ENCODE measurements at regions not wholly inside any gene's neighbourhood (a gene's known extent, or its start where the extent isn't known, plus 50 kb on each side); places are given as distances from the start of the nearest gene placed in this dataset.

DNA sequence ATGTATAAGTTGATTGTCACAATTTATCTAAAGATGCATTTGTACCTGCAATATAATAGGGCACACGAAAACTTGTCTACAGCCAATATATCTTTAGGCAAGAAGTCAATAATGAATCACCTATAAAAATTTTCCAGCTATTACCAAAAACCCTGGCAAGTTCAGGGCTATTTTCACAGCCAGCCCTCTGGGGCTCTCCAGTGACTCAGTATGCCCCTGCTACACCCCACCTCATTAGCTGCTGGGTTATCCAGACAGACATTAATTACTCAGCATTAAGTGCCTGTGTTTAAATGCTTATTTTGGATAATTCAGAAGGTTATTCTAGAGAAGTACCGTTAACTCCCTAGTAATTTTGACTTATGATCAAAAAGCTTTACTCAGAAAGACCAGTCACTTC lies 220.2 kb downstream of the TBX15 start:
- no peak overlapping the region for H3K9ac ChIP-seq (ENCODE audit: low read depth, low read length)
- H2BK120ac ChIP-seq (ENCODE audit: low read depth, low read length): no peak overlapping the region
- ChIA-PET CTCF (interaction anchor here (0.7 kb wide), 1 partner anchor 13 kb away, joined by 4 read pairs; no protein-coding TSS in a partner anchor), POLR2A (ENCODE audit: unreplicated experiment) (no interaction called here)
- H2AK5ac ChIP-seq (ENCODE audit: low read depth, low read length): no peak overlapping the region
- BruUV-seq (replicated peaks): no TSS peak
- H3K36me3 ChIP-seq (ENCODE audit: control insufficient read depth, insufficient read depth, low read length): no peaks in the 10 kb centered on the region
- no CpG with 5 or more reads among the region's 2 CpGs for WGBS, 2 experiments (ENCODE audit: extremely low coverage in 2 of 2, insufficient read length in 1 of 2)
- no peaks in the 10 kb centered on the region for H4K20me1 ChIP-seq (ENCODE audit: insufficient read depth, low read length)
- TF ChIP-seq POLR2A (IDR thresholded peaks at IDR 0.05; ENCODE audit: low read depth, low read length) (no peak), RFX5 (IDR thresholded peaks at IDR 0.05; ENCODE audit: low read depth, low read length) (no peak), MAFK (IDR thresholded peaks at IDR 0.05; ENCODE audit: low read depth, low read length) (no peak), RAD21 (IDR thresholded peaks at IDR 0.05; ENCODE audit: low read length) (no peak), SMC3 (IDR thresholded peaks at IDR 0.05; ENCODE audit: low read depth, low read length) (no peak), NFE2L2 (IDR thresholded peaks at IDR 0.05; ENCODE audit: low read depth, low read length) (no peak), CHD1 (IDR thresholded peaks at IDR 0.05; ENCODE audit: low read depth, low read length) (no peak), FOS (IDR thresholded peaks at IDR 0.05; ENCODE audit: low read depth, low read length) (no peak), MAZ (IDR thresholded peaks at IDR 0.05; ENCODE audit: borderline replicate concordance, low read depth, low read length) (no peak), MXI1 (IDR thresholded peaks at IDR 0.05; ENCODE audit: borderline replicate concordance, low read depth, low read length) (no peak)
- TF ChIP-seq, protein P1, sequence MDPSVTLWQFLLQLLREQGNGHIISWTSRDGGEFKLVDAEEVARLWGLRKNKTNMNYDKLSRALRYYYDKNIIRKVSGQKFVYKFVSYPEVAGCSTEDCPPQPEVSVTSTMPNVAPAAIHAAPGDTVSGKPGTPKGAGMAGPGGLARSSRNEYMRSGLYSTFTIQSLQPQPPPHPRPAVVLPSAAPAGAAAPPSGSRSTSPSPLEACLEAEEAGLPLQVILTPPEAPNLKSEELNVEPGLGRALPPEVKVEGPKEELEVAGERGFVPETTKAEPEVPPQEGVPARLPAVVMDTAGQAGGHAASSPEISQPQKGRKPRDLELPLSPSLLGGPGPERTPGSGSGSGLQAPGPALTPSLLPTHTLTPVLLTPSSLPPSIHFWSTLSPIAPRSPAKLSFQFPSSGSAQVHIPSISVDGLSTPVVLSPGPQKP (IDR thresholded peaks at IDR 0.05; ENCODE audit: borderline replicate concordance, low read depth, low read length): no peak
- TF ChIP-seq, protein P2, sequence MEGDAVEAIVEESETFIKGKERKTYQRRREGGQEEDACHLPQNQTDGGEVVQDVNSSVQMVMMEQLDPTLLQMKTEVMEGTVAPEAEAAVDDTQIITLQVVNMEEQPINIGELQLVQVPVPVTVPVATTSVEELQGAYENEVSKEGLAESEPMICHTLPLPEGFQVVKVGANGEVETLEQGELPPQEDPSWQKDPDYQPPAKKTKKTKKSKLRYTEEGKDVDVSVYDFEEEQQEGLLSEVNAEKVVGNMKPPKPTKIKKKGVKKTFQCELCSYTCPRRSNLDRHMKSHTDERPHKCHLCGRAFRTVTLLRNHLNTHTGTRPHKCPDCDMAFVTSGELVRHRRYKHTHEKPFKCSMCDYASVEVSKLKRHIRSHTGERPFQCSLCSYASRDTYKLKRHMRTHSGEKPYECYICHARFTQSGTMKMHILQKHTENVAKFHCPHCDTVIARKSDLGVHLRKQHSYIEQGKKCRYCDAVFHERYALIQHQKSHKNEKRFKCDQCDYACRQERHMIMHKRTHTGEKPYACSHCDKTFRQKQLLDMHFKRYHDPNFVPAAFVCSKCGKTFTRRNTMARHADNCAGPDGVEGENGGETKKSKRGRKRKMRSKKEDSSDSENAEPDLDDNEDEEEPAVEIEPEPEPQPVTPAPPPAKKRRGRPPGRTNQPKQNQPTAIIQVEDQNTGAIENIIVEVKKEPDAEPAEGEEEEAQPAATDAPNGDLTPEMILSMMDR (conservative IDR thresholded peaks at IDR 0.05; ENCODE audit: low read depth, low read length): no peak
- TF ChIP-seq, protein P3, sequence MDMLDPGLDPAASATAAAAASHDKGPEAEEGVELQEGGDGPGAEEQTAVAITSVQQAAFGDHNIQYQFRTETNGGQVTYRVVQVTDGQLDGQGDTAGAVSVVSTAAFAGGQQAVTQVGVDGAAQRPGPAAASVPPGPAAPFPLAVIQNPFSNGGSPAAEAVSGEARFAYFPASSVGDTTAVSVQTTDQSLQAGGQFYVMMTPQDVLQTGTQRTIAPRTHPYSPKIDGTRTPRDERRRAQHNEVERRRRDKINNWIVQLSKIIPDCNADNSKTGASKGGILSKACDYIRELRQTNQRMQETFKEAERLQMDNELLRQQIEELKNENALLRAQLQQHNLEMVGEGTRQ (IDR thresholded peaks at IDR 0.05; ENCODE audit: low read depth, low read length): no peak
- intact Hi-C loops (cut with micrococcal nuclease): no loop called here
- H3K27me3 ChIP-seq (ENCODE audit: control insufficient read depth, insufficient read depth, low read length): no peaks in the 10 kb centered on the region
- no peak overlapping the region for H3K27ac ChIP-seq (ENCODE audit: insufficient read depth, low read length)
- H3K56ac ChIP-seq (ENCODE audit: extremely low read depth, insufficient read depth, low read length): no peak overlapping the region
- no peak for ATAC-seq (ENCODE audit: low read depth)
- H4K5ac ChIP-seq (ENCODE audit: low read depth, low read length): no peak overlapping the region
- H3K9me1 ChIP-seq (ENCODE audit: insufficient read depth, low read length): no peaks in the 10 kb centered on the region
- H4K8ac ChIP-seq (ENCODE audit: low read depth in 2 of 2, low read length in 2 of 2): no peak overlapping the region
- no peak for DNase-seq
- H3K4me3 ChIP-seq (ENCODE audit: insufficient read depth, low read depth, low read length): no peak overlapping the region
- H2BK20ac ChIP-seq (ENCODE audit: low read depth, low read length): no peak overlapping the region
- in situ Hi-C loops (cut with MboI; ENCODE audit: low sequenced_read_pairs): no loop called here
- H2BK15ac ChIP-seq (ENCODE audit: low read depth, low read length): no peak overlapping the region
- no peak overlapping the region for H2BK5ac ChIP-seq (ENCODE audit: low read depth, low read length, poor library complexity, severe bottlenecking)
- no peak overlapping the region for H3K4ac ChIP-seq (ENCODE audit: low read depth, low read length)
- no peak overlapping the region for H3K18ac ChIP-seq (ENCODE audit: low read depth, low read length)
- no peaks in the 10 kb centered on the region for H3K4me1 ChIP-seq (ENCODE audit: control insufficient read depth, insufficient read depth, low read length)
- no peak overlapping the region for H2AK9ac ChIP-seq (replicated peaks; ENCODE audit: low read depth, low read length, poor library complexity)
- H3K14ac ChIP-seq (replicated peaks; ENCODE audit: low read depth, low read length): no peak overlapping the region
- dilution Hi-C loops (cut with HindIII; ENCODE audit: low sequenced_read_pairs, unreplicated experiment): no loop called here
- no peak overlapping the region for H4K91ac ChIP-seq (ENCODE audit: insufficient read depth, low read depth, low read length)
- no peak overlapping the region for H3K23ac ChIP-seq (ENCODE audit: low read depth, low read length)
- H3K4me2 ChIP-seq (ENCODE audit: low read depth, low read length): no peak overlapping the region
- no peaks in the 10 kb centered on the region for H3K79me1 ChIP-seq (ENCODE audit: low read depth in 1 of 2, low read length in 2 of 2)
- no peaks in the 10 kb centered on the region for H3K9me3 ChIP-seq (ENCODE audit: control insufficient read depth, insufficient read depth, low read length)
- H2AFZ ChIP-seq (replicated peaks; ENCODE audit: low read length, poor library complexity): no peak overlapping the region
